Endothelial cell of umbilical vein (primary cell): ENCODE measurements at regions not wholly inside any gene's neighbourhood (a gene's known extent, or its start where the extent isn't known, plus 50 kb on each side); places are given as distances from the start of the nearest gene placed in this dataset.

Source experiments
- CTCF ChIP-seq, 2 donors: IDR thresholded peaks; 1 replicate in 1 of 2; 2 replicates in 1 of 2; pipeline ENCODE4 v1.5.1; 2011; ENCODE audit warnings: low read length in 2 of 2, mild to moderate bottlenecking in 2 of 2, moderate library complexity in 2 of 2, control low read depth in 1 of 2, inconsistent platforms in 1 of 2, low read depth in 1 of 2; ENCODE audit not compliant: insufficient read depth in 1 of 2; ENCODE audit errors: extremely low read depth in 1 of 2
- EZH2 ChIP-seq: IDR thresholded peaks from 2 replicates; pipeline ENCODE4 v1.6.1; 2012; ENCODE audit warnings: borderline replicate concordance, low read depth, mild to moderate bottlenecking, moderate library complexity, low read length, inconsistent platforms; ENCODE audit not compliant: severe bottlenecking
- FOS ChIP-seq: IDR thresholded peaks from 2 replicates; pipeline ENCODE4 v1.6.1; 2011; ENCODE audit warnings: mild to moderate bottlenecking, low read length, moderate library complexity, borderline replicate concordance; ENCODE audit not compliant: insufficient read depth
- GATA2 ChIP-seq: IDR thresholded peaks from 2 replicates; pipeline ENCODE4 v1.7.0; 2011; ENCODE audit warnings: low read depth, mild to moderate bottlenecking, moderate library complexity, mixed read lengths, low read length; ENCODE audit not compliant: insufficient read length, insufficient read depth
- MAX ChIP-seq: IDR thresholded peaks from 2 replicates; pipeline ENCODE4 v1.6.1; 2011; ENCODE audit not compliant: insufficient read depth, insufficient read length
- MYC ChIP-seq: IDR thresholded peaks from one replicate; pipeline ENCODE4 v1.6.1; 2011; ENCODE audit warnings: mild to moderate bottlenecking, low read depth, low read length
- POLR2A ChIP-seq: IDR thresholded peaks from 2 replicates; pipeline ENCODE4 v1.6.1; 2012; ENCODE audit warnings: low read depth, mild to moderate bottlenecking, control low read depth, low read length
- POLR2AphosphoS5 ChIP-seq: IDR thresholded peaks from 2 replicates; pipeline ENCODE4 v1.6.1; 2012; ENCODE audit warnings: low read depth, mild to moderate bottlenecking, control low read depth, low read length, moderate library complexity; ENCODE audit not compliant: insufficient read depth

GRCh38 chr6:168734523-168734922 lies 293.5 kb downstream of the SMOC2 start:
- TF ChIP-seq CTCF (IDR thresholded peaks at IDR 0.05; ENCODE audit: extremely low read depth in 1 of 2, insufficient read depth in 1 of 2, low read depth in 1 of 2, low read length in 2 of 2) (no peak), POLR2A (no peak), MAX (no peak), GATA2 (no peak), MYC (no peak), FOS (no peak), POLR2AphosphoS5 (no peak), EZH2 (no peak)
